ENCODE measurements at regions not wholly inside any gene's neighbourhood (a gene's known extent, or its start where the extent isn't known, plus 50 kb on each side); places are given as distances from the start of the nearest gene placed in this dataset.

DNA sequence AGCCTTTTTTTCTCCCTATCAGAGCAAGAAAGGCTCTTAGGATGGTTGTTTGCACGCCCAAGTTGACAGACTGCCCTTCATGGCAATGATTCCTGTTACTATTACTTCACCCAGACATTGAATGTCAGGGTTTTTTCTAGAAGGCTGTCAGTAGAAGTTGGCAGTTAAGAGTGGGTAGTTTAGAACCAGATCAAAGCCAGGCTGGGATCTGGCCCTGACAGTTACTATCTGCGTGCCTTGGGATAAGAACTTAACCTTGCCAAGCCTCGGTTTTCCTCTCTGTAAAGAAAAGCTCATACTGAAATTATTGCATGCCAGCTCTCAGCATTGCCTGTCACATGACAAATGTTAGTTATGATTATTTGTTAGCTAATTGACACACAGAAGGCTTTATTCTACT, 58.7 kb upstream of the PPP2R5A start:
- DNase-seq = no peak

DNA sequence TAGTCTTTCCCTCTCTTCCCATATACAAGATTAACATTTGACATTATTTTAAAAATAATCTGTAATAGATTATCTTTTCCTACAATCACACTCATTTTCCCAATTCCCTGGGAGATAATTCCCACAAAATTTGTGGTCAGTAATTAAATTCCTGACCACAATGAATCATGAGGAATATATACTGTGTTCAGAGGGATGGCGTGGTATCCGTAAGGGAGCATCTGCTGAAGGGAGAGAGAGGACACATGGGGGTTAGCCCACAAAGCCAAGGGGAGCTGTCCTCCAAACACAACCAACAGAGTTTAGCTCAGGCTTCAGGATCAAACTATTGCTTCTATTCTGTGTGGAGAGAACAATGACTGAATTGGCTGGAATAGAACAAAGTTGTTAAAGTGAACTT, 57.1 kb upstream of the PPP2R5A start:
- DNase-seq = no peak

DNA sequence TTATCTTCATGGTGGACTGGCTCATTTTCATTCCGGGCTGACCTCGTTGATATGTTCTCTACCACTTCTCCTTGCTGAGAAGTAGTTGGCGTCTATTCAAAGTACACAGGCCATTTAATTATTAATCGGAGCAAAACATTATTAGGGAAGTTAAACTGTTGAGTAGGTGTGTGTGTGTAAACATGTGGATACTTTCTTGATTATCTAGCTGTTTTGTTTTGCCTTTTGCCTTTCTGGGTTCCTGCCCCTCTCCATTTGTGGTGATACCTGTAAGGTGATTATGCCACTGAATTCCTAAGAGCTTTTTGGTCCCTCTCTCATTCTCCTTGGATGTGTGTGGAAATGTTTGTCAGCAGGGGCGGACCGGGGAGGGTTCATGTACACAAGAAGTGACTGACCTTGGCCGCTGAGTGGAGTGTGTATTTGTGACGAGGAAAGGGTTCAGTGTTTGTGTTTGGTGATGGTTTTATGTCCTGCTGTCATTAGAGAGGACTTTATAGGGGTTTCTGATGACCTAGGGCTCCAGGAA, 56.6 kb upstream of the PPP2R5A start:
- DNase-seq = no peak

DNA sequence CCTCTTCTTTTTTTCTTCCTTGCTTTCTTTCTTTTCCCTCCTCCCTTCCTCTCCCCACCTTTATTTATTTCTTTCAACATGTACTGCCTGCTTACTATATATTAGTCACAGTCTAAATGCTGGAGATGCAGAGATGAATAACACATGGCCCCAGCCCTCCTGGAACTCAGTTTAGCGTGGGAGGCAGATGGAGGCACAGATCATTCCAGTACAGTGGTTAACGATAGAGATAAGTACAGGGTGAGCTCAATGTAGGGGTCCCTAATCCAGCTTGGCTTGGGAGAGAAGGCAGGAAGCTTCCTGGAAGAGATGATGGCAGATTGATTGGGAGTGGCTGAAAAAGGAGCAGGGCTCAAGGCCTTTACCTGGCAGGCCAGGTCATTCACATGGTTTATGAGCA, 55.6 kb upstream of the PPP2R5A start:
- DNase-seq = no peak

DNA sequence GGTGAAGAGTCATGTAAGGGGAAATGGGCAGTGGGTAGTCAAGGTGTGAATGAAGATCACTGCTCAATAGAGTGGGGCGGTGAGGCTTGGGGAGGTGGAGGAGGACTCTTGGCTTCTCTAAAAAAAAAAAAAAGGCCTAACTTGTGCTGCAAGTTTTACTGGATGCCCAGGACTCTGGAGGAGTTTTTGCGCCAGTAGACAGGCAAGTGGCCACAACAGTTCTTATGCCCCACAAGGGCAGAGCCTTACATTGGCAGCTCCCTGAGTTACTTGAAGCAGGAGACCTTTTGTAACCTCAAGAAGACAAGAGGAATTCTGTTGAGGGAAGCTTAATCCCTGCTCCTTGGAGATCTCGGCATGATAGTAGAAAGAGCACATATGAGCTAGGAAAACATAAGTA, 54.9 kb upstream of the PPP2R5A start:
- no peak for DNase-seq

DNA sequence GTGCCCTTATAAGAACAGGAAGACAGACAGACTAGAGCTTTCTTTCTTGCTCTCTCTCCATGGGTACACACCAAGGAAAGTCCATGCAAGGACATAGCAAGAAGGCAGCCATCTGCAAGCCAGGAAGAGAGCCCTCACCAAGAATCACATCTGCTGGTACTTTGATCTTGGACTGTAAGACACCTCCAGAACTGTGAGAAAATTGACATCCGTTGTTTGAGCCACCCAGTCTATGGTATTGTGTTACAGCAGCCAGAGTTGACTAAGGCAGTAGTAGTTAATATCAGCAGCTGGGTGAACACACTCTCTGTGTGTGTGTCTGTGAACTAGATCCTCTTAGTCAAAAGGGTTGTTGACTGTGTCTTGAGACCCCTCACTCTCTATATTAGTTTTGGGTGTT, 53.8 kb upstream of the PPP2R5A start:
- no peak for DNase-seq

DNA sequence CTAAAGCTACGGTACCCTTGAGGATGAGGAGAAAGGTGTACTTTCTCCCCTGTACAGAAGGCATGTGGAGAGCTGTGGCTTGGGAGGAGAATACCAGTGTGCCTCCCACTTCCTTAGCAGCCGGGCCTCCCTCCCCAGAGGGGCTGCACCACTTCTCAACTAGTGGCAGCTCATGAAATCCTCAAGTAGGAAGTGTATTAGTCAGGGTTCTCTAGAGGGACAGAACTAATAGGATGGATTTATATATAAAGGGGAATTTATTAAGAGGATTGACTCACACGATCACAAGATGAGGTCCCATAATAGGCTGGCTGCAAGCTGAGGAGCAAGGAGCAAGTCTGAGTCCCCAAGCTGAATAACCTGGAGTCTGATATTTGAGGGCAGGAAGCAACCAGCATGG, 53.1 kb upstream of the PPP2R5A start:
- no peak for DNase-seq

DNA sequence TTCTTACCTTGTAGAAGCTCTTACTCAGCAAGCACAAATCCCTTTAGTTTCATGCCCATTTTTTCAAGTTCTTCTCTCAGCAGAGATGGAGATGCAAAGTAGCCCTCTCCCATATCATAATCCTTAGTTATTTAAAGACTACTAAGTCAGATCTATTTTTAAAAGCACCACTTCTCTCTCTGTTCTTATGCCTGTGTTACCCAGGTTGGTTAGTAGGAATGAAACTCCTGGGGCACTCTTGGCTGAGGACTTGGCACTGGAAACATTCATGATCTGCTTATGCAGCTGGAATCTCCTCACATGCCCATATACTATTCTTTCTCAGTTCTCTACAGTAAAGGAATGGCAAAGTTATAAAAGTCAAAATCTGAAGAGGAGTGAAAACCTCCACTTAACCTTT, 51.9 kb upstream of the PPP2R5A start:
- no peak for DNase-seq

DNA sequence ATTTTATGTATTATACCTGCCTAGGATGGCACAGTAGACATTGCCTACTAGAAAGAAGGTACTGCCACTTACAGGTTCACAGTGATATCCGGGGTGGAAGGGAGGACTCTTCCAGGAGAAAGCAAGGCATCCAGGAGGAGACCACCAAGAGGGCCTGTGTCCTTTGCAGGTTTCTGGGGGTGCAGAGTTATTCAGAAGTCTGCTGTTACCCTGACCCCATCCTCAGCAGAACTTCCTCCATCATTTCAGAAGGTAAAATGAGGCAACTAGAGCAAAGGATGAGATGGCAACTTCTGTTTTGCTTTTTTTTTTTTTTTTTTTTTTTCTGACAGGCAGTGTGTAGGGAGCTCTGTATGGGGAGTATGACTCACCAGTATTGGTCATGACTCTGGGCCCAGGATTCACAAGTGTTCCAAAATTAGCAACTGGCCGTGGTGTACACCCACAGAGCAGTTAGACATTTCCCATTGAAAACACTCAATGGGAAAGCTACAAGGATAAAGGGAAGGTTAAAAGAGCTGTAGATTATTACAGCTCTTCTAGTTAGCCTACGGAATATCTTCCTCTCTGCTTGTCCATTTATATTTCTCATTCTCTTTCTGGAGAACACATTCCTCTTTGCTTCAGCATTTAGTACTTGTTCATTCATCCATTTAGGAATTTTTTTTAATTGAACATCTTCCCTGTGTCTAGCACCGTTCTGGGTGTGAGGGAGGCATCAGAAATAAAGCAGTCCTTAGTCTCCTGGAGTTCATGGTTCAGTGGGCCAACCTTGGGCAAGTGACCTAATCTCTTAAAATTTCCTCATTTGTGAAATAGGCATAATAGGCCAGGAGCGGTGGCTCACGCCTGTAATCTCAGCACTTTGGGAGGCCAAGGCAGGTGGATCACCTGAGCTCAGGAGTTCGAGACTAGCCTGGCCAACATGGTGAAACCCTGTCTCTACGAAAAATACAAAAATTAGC, 50.5 kb upstream of the PPP2R5A start:
- DNase-seq = peak; percentile 60

Measured in NK-92 treated with Interleukin-12 subunit alpha and Interleukin-12 subunit beta, amount 100 ng/mL, for 24 hours (cell line).